Esophagus mucosa (tissue), 1 donor: ENCODE measurements at regions not wholly inside any gene's neighbourhood (a gene's known extent, or its start where the extent isn't known, plus 50 kb on each side); places are given as distances from the start of the nearest gene placed in this dataset.

Source experiments
- ATAC-seq: fragments of 200-7000 bp; cut with Tn5 transposase; one replicate; pipeline ENCODE4 v1.9.1; 2020
- donor health status: DM: yes; HTN: yes; CAD: no.

DNA sequence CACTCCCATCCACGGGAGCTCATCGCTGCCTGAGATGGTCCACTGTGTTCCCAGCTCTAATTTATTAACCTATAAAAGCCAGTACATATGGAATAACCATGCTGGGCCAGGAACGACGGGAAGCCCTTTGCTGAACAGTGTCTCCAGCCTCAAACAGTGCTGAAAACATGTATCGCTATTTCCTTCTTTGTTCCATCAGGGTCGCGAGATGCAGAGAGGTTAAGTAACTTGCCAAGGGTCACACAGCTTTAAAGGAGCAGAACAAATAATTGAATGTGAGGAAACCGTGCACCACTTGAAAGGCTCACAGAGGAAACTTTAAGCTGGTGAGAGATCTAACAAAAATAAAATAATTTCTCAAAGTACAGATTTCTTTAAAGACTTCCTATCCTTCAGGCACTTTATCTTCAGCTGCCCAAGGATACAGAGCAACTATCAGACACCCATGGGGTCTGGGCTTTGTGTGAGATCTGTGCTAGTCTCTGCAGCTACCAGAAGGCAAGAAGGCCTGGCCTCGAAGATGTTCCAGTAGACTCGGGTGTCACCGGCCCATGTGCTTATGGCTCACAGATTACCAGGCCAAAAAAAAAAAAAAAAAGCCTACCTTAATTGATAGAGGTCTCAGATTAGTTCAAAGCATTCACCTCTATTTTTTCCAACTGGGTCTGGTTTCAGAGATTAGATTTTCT is 207.8 kb upstream of the FOXF1 start:
- no peak for ATAC-seq

DNA sequence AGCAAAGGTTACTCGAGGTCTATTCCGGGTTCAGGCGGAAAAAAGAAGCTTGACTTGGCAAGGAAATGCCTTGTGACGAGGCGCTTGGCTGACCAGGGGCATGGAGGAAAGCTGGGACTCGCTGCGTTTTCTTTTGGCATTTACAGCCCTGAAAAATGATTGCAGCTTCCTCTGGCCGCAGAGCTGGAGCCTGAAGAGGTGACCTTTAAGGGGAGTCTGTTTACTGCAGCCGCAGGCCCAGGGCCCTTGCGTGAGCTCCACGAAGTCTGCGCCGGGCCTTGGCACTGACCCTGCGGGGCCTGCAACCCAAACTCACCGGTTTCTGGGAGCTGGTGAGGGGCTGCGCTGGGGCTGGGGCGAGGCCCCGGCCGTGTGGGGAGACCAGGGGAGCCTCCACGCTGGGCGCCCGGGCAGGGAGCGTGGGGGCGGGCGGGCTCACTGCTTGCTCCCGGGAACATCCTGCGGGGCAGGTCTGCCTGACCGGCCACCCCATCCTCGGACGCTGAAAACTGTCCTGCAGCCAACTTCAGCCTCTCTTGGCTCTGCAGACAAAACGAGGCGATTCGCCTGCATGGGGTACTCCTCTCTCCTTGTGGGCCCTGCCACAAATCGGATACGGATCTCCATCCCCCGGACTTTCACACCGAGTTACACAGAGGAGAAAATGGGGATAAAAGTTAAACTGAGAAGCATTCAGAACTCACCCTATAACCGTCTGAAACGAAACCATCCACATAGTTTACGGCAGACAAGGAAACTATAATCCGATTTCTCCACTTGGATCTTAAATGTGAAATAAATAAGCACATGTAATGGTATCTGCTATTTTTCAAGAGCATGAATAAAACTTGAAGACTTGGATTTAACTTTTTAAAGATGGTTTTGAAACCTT is 206.3 kb upstream of the FOXF1 start:
- no peak for ATAC-seq

DNA sequence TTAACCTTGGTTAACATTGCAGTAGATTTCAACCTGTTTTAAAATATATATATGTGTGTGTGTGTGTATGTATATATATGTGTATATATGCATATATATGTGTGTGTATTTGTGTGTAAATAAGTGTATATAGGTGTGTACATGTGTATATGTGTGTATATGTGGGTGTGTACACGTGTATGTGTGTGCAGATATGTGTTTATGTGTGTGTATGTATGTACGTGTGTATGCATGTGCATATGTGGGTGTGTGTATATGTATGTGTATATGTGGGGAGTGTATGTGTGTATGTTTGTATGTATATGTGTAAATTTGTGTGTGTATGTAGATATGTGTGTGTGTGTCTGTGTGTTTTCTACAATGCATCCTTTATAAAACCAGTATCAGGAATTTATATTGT is 205.5 kb upstream of the FOXF1 start:
- no peak for ATAC-seq

DNA sequence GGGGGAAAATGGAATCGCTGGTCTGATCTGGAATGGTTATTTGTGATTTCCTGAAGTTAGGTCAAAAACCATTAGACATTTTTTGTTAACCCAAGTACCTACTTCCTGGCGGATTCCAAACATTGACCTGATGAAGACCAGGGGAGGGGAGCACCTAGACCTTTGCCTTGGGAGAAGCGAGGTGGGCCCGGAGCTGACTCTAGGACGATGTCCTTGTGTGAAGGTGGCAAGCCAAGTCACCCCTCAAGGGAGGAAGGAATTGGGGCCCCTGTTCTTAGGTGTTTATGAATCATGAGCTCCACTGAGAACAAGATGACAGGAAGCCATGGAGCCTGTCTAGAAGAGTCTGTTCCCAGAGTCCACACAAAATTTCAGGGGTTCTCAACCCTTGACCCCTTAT is 204.9 kb upstream of the FOXF1 start:
- ATAC-seq, result no peak

DNA sequence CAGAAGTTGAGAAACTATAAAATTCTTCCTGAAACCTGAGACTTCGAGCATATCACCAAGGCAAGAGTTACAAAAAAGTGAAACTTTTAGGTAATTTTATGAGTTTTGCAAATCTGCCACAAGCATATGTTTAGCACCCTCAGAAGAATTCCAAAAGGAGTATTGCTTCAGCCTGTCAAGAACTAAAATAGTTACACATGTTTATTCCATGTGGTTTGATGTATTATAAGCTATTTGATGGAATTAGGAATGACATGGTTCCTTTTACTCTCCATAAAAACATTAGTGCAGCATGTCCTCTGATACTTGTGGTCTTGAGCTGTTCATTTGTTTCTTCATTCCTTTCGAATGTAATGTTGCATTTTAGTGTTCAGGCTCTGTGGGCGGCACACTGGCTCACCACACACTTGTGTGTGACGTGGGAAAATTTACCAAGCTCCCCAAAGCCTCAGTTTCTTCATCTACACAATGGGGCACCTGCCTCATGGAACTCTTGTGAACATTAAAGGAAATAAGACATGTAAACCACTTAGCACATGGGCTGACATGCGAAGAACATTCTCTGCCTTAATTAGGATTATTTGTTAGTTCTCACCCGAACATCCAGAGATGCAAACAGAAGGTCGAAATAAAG is 204.2 kb upstream of the FOXF1 start:
- ATAC-seq, result no peak

DNA sequence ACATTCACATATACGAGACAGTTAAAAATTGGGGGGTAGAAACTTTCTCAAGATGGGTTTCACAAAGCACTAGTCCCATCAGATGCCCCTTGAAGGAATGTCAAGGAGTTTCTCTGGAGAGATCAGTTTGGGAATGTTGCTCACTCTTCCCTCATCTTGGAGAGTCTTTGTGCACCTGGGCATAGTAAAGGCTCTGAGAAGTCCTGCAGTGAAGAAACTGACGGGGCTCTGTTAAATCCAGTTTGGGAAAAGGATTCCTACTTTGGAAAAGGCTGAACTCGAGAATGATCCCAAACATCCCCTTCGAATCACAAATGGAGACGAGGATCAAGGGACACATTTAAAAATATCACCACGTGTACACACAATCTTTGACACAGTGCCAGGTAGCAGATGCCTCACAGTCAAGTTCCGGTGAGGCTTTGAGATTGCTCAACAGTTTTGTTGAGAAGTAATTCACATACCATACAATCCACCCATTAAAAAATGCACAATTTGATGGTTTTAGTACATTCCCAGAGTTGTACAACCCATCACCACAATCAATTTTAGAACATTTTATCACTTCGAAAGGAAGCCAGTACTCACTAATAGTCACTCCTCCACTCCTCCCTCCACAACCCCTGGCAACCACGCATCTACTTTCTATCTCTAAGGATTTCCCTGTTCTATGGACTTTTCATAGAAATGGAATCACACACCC is 203.4 kb upstream of the FOXF1 start:
- no peak for ATAC-seq

DNA sequence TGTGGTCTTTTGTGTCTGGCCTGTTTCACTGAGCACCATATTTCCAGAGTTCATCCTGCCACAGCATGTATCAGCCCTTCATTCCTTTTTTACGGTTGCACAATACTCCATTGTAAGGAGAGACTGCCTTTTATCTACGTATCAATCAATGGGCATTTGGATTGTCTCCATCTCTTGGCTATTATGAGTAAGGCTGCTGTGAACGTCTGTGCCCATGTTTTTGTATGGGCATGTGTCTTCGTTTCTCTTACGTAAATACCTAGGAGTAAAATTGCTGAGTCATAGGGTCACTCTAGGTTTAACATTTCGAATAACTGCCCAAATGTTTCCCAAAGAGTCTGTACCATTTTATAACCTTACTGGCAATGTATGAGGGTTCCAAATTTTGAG is 202.8 kb upstream of the FOXF1 start:
- peak; percentile 83 for ATAC-seq

DNA sequence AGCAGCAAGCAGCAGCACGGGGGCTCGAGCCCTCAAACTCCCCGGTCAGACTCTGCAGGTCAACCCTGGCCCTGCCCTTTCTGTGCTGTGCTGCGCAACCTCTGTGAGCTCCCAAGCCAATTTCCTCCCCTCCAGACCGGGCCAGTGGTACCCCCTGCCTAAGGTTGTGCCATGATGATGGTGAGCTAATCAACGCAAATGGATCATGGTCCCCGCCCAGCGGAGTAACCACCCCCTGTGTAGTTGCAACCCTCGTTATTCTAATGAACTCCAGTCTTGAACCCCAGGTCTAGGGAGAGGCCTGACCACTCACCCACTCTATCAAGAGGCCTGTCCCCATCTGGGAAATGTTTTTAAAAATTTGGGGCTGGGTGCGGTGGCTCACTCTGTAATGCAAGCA is 201.8 kb upstream of the FOXF1 start:
- no peak for ATAC-seq

DNA sequence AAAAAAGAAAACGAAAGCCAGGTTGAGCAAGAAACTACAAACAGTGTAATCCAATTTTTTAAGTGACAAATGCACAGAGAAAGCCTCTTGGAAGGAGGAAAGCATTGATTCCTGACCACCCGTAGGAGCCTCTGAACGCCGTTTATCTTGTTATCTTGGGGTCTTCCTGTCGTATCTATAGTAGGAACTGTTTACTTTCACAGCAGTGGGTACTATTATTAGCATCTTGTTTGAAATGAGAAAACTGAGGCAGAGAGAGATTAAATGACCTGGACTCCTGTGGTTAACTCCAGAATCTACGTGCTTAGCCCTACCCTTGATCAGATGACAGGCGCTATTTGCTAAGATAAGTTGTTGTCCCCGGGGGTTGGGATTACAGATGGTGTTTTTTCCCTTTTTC is 196.7 kb upstream of the FOXF1 start:
- ATAC-seq, result no peak

DNA sequence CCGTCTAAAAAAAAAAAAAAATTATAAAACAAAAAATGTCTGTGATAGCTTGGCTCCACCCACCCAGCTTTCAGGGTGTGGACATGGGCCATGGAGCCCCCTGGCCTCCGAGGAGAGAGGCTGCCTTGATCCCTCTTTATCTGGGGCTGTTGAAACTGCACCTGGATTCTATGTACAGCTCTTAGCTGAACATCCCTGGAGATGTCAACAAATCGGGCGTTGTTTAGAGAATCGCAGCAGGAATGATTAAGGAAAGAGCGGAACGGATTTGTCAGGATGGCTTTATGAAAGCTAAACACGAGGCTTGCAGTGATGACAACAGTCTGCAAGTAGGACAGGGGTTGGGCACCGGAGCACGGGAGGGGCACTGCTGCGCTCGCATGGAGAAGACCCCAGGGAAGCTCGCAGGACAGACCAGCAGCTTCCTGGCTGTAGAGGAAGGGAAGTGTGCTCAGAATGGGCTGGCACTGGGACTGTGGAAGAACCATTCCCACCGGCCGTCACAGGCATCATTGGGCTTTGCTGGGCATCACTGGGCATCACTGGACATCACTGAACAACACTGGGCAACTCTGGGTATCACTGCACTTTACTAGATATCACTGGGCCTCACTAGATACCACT is 195.8 kb upstream of the FOXF1 start:
- no peak for ATAC-seq

DNA sequence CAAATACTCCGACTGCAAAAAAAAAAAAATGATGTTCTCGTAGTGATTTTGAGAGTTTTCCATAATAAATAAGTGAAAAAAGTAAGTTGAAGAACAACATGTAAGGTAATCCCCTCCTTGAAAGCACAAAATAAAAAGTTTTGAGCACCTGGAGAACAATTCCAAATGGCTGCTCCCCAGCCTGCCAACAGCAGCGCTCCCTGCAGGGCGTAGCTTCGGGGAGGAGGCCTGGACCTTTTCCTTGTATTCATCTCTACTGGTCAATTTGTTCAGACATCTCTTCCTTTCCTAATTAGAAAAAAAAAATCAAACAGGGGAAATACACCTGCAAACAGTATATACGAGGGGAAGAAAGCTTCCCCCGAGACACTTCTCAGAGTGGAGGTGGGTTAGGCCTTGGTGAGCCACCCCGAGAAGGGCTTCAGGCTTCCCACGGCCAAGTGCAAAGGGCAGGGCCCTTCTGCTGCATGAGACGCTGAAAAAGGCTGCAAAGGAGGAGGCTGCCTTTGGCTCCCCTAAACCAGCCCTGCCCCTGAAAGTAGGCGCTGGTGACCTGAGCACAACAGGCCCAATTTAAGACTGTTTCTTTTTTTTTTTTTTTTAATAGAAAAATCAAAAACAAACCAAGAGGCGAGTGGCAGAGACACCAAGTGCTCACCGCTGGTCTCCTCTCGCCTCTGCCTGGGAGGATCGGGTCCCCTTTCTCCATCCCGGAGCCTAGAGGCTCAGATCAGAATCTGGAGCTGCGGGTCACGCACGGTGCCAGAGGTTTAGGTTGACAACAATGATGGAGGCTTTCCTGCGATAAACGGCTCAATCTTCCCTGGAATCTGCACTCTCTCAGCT is 193.1 kb upstream of the FOXF1 start:
- no peak for ATAC-seq

DNA sequence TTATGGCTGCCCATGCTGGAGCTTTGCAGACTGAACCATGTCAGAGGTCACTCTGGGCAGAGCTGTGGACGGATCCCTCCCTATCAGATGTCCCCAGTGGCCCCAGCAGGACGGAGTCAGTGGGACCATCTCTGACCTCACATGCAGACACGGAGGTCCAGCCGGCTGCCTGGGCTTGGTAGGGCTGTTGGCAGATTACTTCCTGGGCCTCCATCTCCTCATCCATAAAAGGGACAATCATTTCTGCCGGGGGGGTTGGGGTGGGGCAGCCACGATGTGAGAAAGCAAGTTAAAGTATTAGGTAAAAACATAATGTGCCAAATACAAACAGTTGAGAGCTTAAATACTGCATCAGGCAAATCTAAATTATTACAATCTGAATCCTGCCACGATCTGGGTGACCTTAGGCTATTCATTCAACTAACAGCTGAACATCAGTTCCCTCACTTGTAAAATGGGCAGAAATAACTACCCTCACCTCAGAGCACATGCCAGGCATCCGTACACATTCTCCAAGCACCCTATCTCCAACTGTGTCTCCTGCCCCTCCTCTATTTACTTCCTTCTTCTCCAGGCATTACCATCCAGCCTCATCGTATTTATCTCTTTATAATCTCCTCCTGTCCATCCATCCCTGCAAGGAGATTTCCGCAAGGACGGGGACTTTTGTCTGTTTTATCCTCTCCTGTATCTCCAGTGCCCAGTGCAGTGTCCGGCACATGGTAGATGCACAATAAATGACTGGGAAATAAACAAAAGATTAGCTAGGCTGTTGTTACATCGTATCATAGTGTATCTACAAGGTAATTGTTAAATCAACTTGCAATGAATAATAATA is 192.3 kb upstream of the FOXF1 start:
- no peak for ATAC-seq

DNA sequence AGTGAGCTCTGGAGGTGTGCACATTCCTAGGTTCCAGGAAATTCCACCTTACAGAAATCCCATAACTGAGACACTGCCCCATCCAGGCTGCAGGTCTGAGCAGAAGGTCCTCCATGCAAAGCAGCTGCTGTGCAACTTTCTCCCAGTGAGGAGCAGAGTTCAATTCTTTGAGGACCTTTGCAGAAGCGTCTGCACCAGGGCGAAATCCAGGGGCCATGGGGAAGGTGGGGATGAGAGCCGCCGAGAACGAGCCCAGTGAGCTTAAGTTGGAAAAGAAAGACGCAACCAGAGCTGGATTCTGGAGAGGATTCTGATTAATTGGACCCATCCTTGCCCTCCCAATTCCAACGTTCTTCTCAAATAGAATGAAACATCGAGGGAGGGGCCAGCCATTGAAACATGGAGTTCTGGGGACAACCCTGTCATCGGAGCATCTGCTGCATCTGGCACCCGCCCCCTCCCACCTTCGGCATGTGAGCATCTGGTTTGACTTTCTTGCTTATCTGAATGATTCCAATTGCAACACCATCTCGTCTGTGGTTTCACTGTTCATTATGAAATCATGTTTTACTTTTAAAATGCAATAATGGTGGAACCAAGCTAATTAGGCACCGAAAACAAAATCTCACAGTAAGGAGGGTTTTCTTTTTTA is 190.6 kb upstream of the FOXF1 start:
- ATAC-seq, result no peak

DNA sequence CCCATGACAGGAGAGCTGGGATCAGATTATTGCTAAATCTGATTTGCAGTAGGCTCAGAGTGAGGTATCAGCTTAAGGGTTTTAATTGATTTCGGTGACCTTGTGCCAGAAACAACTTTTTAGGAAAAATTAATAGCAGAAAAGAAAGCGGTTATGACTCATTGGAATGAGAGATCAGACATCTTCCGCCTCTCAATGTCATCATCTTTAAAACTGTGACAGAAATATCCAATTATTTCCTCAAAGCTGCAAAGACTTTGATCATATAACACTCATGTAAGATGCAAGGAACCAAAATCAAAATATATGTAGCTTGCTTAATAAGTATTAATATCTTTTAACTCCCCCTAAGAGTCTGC is 190.1 kb upstream of the FOXF1 start:
- no peak for ATAC-seq

DNA sequence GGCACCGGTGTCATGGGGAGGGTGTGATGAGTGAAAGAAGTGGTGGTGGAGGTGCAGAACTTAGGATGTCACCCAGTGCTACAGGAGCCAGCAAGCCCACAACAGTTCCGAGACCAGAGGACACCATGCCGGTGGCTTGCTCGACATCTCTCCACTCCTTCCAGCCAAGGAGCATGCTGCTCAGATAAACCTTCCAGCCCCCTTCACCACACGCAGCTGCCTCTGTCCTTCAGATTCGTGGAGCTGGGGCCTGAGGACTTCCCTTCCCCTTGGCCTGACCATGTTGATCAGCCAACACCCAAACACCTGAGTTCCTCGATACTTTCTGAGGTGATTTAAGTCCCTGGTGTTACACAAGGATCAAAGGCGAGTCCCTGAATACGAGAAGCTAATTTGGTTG is 188.8 kb upstream of the FOXF1 start:
- no peak for ATAC-seq

DNA sequence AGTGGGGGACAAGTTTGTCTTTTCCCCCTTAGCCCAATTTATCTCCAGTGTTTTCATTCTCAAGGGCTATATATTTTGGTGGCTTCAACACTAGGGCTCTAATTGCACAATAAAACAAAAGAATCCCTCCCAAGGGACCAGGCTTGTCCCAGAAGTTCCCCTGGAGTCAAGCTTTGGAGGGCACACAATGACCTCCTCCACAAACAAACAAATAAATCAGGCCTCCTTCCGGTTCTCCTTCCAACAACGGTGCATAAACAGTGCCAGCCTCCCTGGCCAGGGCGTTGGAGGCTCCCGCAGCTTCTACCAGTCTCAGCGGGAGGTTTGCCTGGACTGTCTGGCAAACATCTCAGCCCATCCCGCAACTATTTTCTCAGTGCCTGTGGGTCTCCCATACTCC is 188.0 kb upstream of the FOXF1 start:
- no peak for ATAC-seq

DNA sequence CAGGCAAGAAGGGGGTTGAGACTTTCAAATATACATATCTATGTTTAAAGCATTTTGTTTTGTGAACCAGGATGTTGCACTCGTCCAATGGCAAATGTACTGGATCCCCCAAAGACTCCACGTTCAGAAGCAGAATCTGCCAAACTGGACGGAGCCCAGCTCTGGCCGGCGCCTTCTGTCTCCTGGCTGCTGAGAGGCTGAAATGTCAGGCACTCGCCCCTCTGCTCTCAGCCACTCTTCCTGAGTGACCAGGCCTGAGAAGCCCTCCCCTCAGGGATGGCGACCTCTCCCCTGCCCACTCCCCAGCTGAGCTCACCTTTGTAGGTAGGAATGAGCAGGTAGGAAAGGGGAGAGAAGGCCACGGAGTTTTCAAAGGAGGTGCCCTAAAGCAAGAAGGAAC is 187.5 kb upstream of the FOXF1 start:
- ATAC-seq, result no peak

DNA sequence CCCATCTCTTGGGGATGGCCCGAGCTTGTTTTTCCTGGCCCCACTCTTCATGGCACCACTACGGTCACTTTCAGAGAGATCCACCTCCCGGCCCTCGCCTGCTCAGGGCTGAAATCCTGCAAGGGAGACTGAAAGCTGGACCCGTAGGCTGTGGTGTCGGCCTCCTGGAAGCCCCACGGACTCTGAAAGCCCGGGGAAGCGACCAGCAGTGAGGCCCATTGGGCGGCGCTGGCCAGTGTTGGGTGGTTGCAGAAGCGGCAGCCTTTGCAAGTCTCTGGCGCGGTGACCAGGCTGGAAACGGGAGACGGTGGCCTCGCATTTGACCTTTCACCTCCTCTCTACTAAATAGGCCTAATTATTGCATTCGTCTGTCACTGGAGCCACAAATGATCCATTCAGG is 186.0 kb upstream of the FOXF1 start:
- ATAC-seq, result no peak

DNA sequence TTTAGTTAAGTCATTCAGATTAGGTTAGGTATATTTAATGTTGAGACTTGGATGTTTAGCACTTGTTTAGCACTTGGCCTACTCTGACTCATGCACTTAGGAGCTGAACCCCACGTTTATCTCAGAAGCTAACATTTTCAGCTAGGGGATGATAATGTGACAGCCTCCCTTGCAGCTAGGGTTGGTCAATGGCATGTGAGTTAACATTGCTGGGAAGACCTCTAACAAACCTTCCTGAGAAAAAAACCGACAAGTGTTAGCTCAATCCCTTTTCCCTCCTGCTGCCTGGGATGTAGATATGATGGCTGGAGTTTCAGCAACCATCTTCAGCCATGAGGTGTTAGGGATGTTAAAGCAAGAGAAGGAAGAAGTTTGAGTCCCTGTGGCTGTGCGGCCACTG is 185.0 kb upstream of the FOXF1 start:
- ATAC-seq, result no peak

DNA sequence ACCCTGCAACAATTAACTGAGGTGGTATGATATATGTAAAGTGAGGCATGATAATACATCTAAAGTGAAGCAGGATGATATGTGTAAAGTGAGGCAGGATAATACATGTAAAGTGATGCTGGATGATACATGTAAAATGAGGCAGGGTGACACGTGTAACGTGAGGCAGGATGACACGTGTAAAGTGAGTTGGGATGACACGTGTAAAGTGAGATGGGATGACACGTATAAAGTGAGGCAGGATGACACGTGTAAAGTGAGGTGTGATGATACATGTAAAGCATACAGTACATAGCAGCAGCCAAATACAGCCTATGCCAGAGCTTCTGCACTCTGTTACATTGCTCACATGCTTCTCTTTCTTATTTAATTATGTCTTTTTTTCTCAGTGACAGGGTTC is 184.4 kb upstream of the FOXF1 start:
- no peak for ATAC-seq
